ENCODE measurements at regions not wholly inside any gene's neighbourhood (a gene's known extent, or its start where the extent isn't known, plus 50 kb on each side); places are given as distances from the start of the nearest gene placed in this dataset.

DNA sequence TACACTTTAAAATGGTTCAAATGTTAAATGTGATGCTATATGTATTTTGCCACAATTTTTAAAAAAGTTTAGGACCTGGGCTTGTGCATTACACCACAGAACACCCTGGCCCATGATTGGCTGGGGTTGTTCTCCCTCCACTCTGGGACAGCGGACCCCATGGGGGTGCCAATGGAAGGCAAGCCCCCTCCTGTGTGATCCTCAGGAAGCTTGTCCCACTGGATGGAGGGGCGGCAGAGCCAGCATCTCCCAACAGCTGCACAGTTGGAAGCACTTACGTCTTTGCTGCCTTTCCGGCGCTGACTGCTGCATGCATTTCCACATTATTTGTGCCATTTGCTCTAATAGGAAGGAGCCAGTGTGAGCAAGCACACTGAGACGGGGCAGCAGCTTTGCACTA lies 196.5 kb downstream of the SHANK2 start:
- TF ChIP-seq CTCF (IDR thresholded peaks at IDR 0.05; ENCODE audit: low read depth, low read length) (no peak), POLR2A (IDR thresholded peaks at IDR 0.05; ENCODE audit: extremely low read depth, insufficient read length) (no peak), MAX (IDR thresholded peaks at IDR 0.05; ENCODE audit: low read depth, low read length) (no peak), MYC (IDR thresholded peaks at IDR 0.05; ENCODE audit: low read depth, low read length) (no peak)

Measured in NB4 (cell line).